Astrocyte of the spinal cord (primary cell): ENCODE measurements at regions not wholly inside any gene's neighbourhood (a gene's known extent, or its start where the extent isn't known, plus 50 kb on each side); places are given as distances from the start of the nearest gene placed in this dataset.

Experiments
- DNase-seq: peaks from one replicate; pipeline ENCODE4 v3.0.0; 2011; ENCODE audit warnings: low read depth, low spot score
- H3K4me3 ChIP-seq: 2 replicates; pipeline ENCODE4 v1.5.1; 2011; ENCODE audit warnings: low read depth, mild to moderate bottlenecking, low read length, moderate library complexity
- in situ Hi-C: cut with HindIII; loops from 2 replicates; pipeline ENCODE4 v1.10.0; 2017; ENCODE audit warnings: low sequenced_read_pairs
- TF ChIP-seq, protein P1 (sequence below): IDR thresholded peaks from 2 replicates; pipeline ENCODE4 v1.5.1; 2012; ENCODE audit warnings: low read depth, mild to moderate bottlenecking, low read length, inconsistent platforms

GRCh38 chr11:119856681-119857485, 127.9 kb upstream of the NECTIN1 start:
- in situ Hi-C loops = no loop called here
- H3K4me3 ChIP-seq = no peak overlapping the region
- DNase-seq = no peak
- TF ChIP-seq, protein P1, sequence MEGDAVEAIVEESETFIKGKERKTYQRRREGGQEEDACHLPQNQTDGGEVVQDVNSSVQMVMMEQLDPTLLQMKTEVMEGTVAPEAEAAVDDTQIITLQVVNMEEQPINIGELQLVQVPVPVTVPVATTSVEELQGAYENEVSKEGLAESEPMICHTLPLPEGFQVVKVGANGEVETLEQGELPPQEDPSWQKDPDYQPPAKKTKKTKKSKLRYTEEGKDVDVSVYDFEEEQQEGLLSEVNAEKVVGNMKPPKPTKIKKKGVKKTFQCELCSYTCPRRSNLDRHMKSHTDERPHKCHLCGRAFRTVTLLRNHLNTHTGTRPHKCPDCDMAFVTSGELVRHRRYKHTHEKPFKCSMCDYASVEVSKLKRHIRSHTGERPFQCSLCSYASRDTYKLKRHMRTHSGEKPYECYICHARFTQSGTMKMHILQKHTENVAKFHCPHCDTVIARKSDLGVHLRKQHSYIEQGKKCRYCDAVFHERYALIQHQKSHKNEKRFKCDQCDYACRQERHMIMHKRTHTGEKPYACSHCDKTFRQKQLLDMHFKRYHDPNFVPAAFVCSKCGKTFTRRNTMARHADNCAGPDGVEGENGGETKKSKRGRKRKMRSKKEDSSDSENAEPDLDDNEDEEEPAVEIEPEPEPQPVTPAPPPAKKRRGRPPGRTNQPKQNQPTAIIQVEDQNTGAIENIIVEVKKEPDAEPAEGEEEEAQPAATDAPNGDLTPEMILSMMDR = no peak

GRCh38 chr11:119855066-119855465, 126.1 kb upstream of the NECTIN1 start:
- TF ChIP-seq, protein P1 = no peak
- no peak overlapping the region for H3K4me3 ChIP-seq
- in situ Hi-C loops = no loop called here
- DNase-seq = no peak

DNA sequence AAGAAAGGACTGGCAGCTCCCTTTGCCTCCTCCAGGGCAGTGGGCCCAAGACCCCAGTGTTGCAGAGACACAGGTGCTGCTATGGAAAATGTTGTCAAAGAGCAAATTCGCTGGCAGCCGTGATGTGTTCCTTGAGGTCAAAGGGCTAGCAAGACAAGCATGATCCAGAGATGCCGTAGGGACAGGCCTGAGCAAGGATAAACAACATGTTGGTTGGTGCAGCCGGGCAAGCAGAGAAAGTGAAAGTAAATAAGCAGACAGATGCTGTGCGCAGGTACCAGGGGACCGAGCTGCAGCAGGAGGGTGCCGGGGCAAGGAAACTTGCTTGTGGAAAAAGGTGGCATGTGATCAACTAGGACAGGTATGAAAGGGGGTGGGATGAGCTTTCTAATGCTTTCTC, 125.5 kb upstream of the NECTIN1 start:
- TF ChIP-seq, protein P1 = no peak
- no peak overlapping the region for H3K4me3 ChIP-seq
- in situ Hi-C loops = no loop called here
- no peak for DNase-seq

- no peak overlapping the region for H3K4me3 ChIP-seq
- in situ Hi-C loops = no loop called here
- TF ChIP-seq, protein P1 = no peak
- DNase-seq = no peak
Observed at GRCh38 chr11:119853581-119854360, 124.8 kb upstream of the NECTIN1 start.

GRCh38 chr11:119852741-119853140, 123.7 kb upstream of the NECTIN1 start:
- no peak for DNase-seq
- no peak overlapping the region for H3K4me3 ChIP-seq
- TF ChIP-seq, protein P1 = no peak
- in situ Hi-C loops = no loop called here

GRCh38 chr11:119850822-119851409, 121.9 kb upstream of the NECTIN1 start:
- H3K4me3 ChIP-seq = no peak overlapping the region
- no peak for DNase-seq
- TF ChIP-seq, protein P1 = no peak
- in situ Hi-C loops = no loop called here
